Fibroblast of lung (primary cell): ENCODE measurements at regions not wholly inside any gene's neighbourhood (a gene's known extent, or its start where the extent isn't known, plus 50 kb on each side); places are given as distances from the start of the nearest gene placed in this dataset.

Experiments used
- CTCF ChIP-seq, 2 donors: IDR thresholded peaks in 1 of 2; conservative IDR thresholded peaks in 1 of 2; 1 replicate in 1 of 2; 2 replicates in 1 of 2; pipeline ENCODE4 v1.5.1; 2011 to 2012; ENCODE audit warnings: low read length in 2 of 2, control low read depth in 1 of 2, inconsistent platforms in 1 of 2, low read depth in 1 of 2, mild to moderate bottlenecking in 1 of 2
- EZH2 ChIP-seq: IDR thresholded peaks from 2 replicates; pipeline ENCODE4 v1.5.1; 2012; ENCODE audit warnings: low read length, control low read depth, mild to moderate bottlenecking; ENCODE audit errors: missing control alignments

- TF ChIP-seq CTCF (conservative IDR thresholded peaks at IDR 0.05 in 1 of 2, IDR thresholded peaks at IDR 0.05 in 1 of 2; ENCODE audit: low read depth in 1 of 2, low read length in 2 of 2) (no peak), EZH2 (no peak)
Observed at GRCh38 chr20:22341508-22341907, 242.9 kb downstream of the FOXA2 start.
